Parathyroid adenoma (tissue), 2 donors: ENCODE measurements at regions not wholly inside any gene's neighbourhood (a gene's known extent, or its start where the extent isn't known, plus 50 kb on each side); places are given as distances from the start of the nearest gene placed in this dataset.

Experiments used
- H2AFZ ChIP-seq: fragments of 300-600 bp; sonication (generic); one replicate; pipeline ENCODE4 v1.7.0; 2017; ENCODE audit warnings: antibody characterized with exemption, mild to moderate bottlenecking
- H3K27ac ChIP-seq: fragments of 300-600 bp; sonication (generic); one replicate; pipeline ENCODE4 v1.7.0; 2017
- H3K27me3 ChIP-seq: fragments of 300-600 bp; sonication (generic); one replicate; pipeline ENCODE4 v1.7.0; 2017; ENCODE audit warnings: low read length; ENCODE audit not compliant: control insufficient read depth, insufficient read depth
- H3K36me3 ChIP-seq: fragments of 300-600 bp; sonication (generic); one replicate; pipeline ENCODE4 v1.7.0; 2017; ENCODE audit warnings: low read length; ENCODE audit not compliant: control insufficient read depth, insufficient read depth
- H3K4me1 ChIP-seq: fragments of 300-600 bp; sonication (generic); one replicate; pipeline ENCODE4 v1.7.0; 2017; ENCODE audit warnings: control low read depth
- H3K4me2 ChIP-seq: fragments of 300-600 bp; sonication (generic); one replicate; pipeline ENCODE4 v1.7.0; 2017; ENCODE audit warnings: low read length
- H3K4me3 ChIP-seq: fragments of 300-600 bp; sonication (generic); one replicate; pipeline ENCODE4 v1.7.0; 2017; ENCODE audit warnings: low read depth, low read length
- H3K79me2 ChIP-seq: fragments of 300-600 bp; sonication (generic); one replicate; pipeline ENCODE4 v1.7.0; 2017; ENCODE audit warnings: control low read depth
- H3K9ac ChIP-seq: fragments of 300-600 bp; sonication (generic); one replicate; pipeline ENCODE4 v1.7.0; 2017; ENCODE audit warnings: mild to moderate bottlenecking
- H3K9me3 ChIP-seq: fragments of 300-600 bp; sonication (generic); one replicate; pipeline ENCODE4 v1.7.0; 2017; ENCODE audit warnings: low read length; ENCODE audit not compliant: control insufficient read depth
- TF ChIP-seq, protein P1 (sequence below): fragments of 300-600 bp; sonication (generic); IDR thresholded peaks from one replicate; pipeline ENCODE4 v1.7.0; 2017; ENCODE audit warnings: antibody characterized with exemption, mild to moderate bottlenecking
- donor health status: primary hyperparathyroidism.

DNA sequence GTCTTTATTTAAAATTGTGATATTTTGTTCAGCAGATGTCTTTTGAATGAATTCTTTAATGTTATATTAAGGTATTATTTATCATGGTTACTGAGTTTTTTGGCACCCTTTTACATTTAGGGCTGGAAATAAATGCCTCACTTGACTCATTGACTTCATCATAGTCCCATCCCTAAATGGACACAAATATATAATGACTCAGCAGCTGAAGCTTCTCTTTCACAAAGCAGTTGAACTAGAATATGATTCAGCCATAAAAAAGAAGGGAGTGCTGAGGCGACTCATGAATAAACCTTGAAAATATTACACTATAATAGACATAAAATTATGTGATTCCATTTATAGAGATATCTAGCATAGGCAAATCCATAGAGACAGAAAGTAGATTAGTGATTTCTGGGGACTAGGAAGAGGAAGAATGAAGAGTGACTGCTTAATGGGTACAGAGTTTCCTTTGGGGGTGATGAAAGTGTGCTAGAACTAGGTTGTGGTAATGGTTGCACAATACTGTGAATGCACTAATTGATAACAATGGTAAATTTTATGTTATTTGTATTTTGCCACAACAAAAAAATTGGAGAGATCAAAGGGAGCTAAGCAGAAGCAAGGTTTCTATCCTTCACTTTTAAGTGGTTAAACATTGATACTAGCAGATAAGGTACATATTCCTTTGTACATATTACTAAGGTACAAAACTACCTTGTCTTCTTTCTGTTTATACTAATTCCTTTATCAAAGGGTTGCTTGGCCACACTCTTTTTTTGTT, 449.6 kb downstream of the NTRK2 start:
- H3K9me3 ChIP-seq: no peaks in the 10 kb centered on the region
- no peaks in the 10 kb centered on the region for H3K36me3 ChIP-seq
- H3K9ac ChIP-seq: no peak overlapping the region
- no peak overlapping the region for H3K27ac ChIP-seq
- H2AFZ ChIP-seq: no peak overlapping the region
- H3K27me3 ChIP-seq: no peaks in the 10 kb centered on the region
- H3K4me2 ChIP-seq: no peak overlapping the region
- H3K4me3 ChIP-seq: no peak overlapping the region
- no peaks in the 10 kb centered on the region for H3K4me1 ChIP-seq
- TF ChIP-seq, protein P1, sequence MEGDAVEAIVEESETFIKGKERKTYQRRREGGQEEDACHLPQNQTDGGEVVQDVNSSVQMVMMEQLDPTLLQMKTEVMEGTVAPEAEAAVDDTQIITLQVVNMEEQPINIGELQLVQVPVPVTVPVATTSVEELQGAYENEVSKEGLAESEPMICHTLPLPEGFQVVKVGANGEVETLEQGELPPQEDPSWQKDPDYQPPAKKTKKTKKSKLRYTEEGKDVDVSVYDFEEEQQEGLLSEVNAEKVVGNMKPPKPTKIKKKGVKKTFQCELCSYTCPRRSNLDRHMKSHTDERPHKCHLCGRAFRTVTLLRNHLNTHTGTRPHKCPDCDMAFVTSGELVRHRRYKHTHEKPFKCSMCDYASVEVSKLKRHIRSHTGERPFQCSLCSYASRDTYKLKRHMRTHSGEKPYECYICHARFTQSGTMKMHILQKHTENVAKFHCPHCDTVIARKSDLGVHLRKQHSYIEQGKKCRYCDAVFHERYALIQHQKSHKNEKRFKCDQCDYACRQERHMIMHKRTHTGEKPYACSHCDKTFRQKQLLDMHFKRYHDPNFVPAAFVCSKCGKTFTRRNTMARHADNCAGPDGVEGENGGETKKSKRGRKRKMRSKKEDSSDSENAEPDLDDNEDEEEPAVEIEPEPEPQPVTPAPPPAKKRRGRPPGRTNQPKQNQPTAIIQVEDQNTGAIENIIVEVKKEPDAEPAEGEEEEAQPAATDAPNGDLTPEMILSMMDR: no peak
- H3K79me2 ChIP-seq: no peaks in the 10 kb centered on the region

DNA sequence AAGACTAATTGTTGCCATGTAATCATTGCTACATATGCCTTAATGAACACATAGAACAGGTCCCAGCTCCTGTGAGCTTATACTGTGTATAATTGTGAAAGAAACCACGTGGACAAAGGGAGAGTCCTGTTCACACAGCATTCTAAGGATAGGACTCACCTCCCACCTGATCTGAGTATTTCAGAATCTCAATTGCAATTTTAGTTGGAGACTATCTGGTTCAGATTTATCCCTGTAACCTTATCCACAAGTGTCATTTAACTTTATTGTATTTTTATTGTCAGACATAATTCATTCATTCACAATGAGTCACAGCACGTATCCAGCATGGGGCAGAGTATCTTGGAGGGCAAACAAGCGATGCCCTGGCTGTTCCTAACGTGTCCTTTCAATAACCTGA, 448.3 kb downstream of the NTRK2 start:
- Histone ChIP-seq H3K27me3 (no peaks in the 10 kb centered on the region), H3K79me2 (no peaks in the 10 kb centered on the region), H3K4me3 (no peak overlapping the region), H3K9me3 (no peaks in the 10 kb centered on the region), H3K4me1 (no peaks in the 10 kb centered on the region), H3K36me3 (no peaks in the 10 kb centered on the region), H3K27ac (no peak overlapping the region), H2AFZ (no peak overlapping the region), H3K9ac (no peak overlapping the region), H3K4me2 (no peak overlapping the region)
- TF ChIP-seq, protein P1: no peak

DNA sequence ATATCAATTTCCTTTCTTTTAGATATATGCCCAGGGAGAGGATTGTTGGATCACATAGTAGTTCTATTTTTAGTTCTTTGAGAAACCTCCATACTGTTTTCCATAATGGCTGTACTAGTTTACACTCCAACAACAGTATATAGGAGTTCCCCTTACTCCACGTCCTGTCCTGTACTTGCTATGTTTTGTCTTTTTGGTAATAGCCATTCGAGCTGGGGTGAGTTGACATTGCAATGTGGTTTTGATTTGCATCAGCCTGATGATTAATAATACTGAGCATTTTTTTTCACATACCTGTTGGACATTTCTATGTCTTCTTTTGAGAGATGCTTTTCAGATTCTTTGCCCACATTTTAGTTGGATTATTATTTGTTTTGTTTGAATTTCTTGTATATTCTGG, 445.9 kb downstream of the NTRK2 start:
- Histone ChIP-seq H3K36me3 (no peaks in the 10 kb centered on the region), H3K9ac (no peak overlapping the region), H3K27ac (no peak overlapping the region), H3K79me2 (no peaks in the 10 kb centered on the region), H3K9me3 (no peaks in the 10 kb centered on the region), H3K4me1 (no peaks in the 10 kb centered on the region), H3K27me3 (no peaks in the 10 kb centered on the region), H3K4me2 (no peak overlapping the region), H2AFZ (no peak overlapping the region), H3K4me3 (no peak overlapping the region)
- TF ChIP-seq, protein P1: no peak

DNA sequence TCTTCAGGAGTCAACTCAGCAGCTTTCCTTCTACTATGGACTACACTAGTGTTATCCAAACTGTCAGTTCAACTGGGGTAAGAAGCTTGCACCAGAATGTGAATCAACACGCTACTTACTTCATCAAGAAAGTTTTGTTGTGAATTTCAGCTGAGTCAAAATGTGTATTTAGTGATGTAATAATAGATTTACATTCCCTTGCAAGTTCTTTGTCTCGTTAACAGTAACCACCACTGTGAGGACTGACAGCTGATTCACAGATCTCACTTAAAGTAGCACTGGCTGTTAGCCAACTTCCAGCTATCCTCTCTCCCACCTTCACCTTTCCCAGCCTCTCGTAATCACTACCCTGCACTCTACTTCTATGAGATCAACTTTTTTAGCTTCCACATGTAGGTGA, 445.3 kb downstream of the NTRK2 start:
- H3K4me1 ChIP-seq: no peaks in the 10 kb centered on the region
- no peak overlapping the region for H3K27ac ChIP-seq
- no peaks in the 10 kb centered on the region for H3K27me3 ChIP-seq
- TF ChIP-seq, protein P1: no peak
- H3K4me2 ChIP-seq: no peak overlapping the region
- no peaks in the 10 kb centered on the region for H3K79me2 ChIP-seq
- no peak overlapping the region for H3K9ac ChIP-seq
- H3K9me3 ChIP-seq: no peaks in the 10 kb centered on the region
- H3K36me3 ChIP-seq: no peaks in the 10 kb centered on the region
- H3K4me3 ChIP-seq: no peak overlapping the region
- no peak overlapping the region for H2AFZ ChIP-seq

DNA sequence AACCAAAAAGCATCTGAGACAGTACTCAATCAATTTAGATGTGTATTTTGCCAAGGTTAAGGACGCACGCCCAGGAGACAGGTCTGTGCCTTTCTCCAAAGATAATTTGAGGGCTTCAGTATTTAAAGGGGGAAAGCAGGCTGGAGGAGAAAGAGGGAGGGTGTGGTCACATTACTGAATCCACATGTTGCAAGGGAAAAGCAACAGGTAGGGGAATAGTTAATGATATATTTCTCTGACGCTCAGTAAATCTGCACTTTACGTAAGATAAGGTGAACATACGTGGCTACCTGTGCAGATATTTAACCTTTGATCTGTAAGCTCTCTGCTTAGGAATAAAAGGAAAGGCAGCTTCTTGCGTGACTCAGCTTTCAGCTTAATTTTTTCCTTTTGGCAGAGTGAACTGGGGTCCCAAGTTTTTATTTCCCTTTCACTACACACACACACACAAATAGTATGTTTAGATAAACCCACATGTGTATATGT, 443.4 kb downstream of the NTRK2 start:
- H3K27me3 ChIP-seq: no peaks in the 10 kb centered on the region

More for the DNA sequence above, 443.4 kb downstream of the NTRK2 start:
- no peak overlapping the region for H3K27ac ChIP-seq
- no peak overlapping the region for H3K4me3 ChIP-seq
- H3K36me3 ChIP-seq: no peaks in the 10 kb centered on the region
- H3K9me3 ChIP-seq: no peaks in the 10 kb centered on the region
- no peaks in the 10 kb centered on the region for H3K4me1 ChIP-seq
- TF ChIP-seq, protein P1: no peak
- no peak overlapping the region for H3K4me2 ChIP-seq
- H3K79me2 ChIP-seq: no peaks in the 10 kb centered on the region
- no peak overlapping the region for H2AFZ ChIP-seq
- H3K9ac ChIP-seq: no peak overlapping the region
